HG03280 (cell line): ENCODE measurements at regions not wholly inside any gene's neighbourhood (a gene's known extent, or its start where the extent isn't known, plus 50 kb on each side); places are given as distances from the start of the nearest gene placed in this dataset.
"Not testable (repeated sequence)": the region's sequence is repeated elsewhere in the genome, so short reads cannot be mapped to it uniquely, and the experiment has no call there.

Experiments used
- ATAC-seq: cut with Tn5 transposase; IDR thresholded peaks from one replicate; pipeline ENCODE4 v1.9.1; 2021; ENCODE audit warnings: mild to moderate bottlenecking, moderate library complexity; ENCODE audit not compliant: unreplicated experiment

DNA sequence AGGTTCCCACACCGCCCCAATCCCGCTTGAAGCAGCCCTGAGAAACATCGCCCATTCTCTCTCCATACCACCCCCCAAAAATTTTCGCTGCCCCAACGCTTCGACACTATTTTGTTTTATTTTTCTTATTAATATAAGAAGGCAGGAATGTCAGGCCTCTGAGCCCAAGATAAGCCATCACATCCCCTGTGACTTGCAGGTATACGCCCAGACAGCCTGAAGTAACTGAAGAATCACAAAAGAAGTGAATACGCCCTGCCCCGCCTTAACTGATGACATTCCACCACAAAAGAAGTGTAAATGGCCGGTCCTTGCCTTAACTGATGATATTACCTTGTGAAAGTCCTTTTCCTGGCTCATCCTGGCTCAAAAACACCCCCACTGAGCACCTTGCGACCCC is 463.9 kb downstream of the AJAP1 start:
- ATAC-seq = not testable (repeated sequence)

DNA sequence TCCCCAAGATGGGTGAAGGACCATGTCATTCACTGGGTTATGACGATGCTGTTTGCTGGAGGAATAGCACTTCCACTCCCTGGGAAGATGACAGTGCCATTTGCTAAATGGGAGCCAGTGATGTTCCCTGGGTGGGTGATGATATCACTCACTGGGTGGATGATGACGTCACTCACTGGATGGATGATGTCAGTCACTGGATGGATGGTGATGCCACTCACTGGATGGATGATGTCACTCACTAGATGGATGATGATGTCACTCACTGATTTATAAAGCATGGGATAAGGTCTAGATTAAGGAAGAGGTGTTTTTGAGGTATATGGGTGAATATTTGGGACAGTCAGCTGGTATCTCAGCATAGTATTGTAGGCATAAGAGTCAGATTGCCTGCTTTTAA is 457.2 kb downstream of the AJAP1 start:
- no peak for ATAC-seq

DNA sequence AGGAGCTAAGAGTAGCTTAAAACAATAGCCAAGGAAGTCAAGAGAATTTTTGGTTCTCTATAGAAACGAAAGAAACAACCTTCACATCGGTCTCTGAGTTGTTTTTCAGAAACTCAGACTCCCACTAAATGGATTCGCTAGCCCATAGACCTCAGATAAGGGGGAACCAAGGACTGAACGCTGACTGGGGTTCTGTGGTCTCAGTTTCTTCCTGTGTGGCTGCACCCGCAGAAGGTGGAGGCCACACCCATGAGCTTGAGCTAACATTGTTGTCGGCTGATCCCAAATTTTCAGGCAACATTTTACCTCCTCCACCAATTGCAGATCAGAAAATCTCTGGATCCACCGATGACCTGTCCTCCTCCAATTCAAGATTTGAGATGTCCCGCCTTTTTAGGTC is 456.1 kb downstream of the AJAP1 start:
- no peak for ATAC-seq

DNA sequence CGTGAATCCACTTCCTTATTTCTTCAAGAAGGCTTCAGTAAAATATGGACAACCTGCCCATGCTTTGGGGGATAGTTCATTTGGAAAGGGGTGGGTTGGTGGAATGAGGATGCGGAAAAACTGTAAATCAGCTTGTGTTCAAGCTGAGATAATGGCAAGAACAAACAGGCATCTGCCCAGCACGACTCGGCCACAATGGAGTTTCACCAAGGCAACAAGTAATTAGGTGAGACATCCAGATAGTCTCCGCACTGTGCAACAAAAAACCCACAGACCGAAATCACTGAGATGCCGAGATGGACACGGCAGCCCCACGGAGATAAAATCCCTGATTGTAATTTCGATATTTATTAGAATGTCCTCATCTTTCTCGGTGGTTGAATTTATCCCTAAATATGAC is 455.2 kb downstream of the AJAP1 start:
- ATAC-seq = no peak

DNA sequence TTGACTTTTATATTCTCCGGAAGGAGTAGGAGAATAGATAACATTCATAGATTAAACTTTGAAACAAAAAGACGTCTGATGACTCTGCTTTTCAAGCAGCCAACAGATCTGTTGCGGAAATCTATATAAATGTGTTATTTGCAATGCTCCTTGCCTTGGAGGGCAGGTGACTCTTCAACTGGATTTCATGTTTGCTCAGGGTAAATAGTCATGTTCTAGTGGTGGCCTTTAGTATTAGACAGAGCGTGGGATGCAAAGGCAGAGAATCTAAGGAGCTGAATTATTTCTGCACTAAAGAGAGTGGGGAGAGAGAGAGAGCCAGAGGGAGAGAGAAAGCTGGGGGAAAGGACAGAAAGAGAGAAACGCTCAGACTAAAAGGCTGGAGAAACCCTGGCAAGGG is 454.3 kb downstream of the AJAP1 start:
- ATAC-seq = no peak

DNA sequence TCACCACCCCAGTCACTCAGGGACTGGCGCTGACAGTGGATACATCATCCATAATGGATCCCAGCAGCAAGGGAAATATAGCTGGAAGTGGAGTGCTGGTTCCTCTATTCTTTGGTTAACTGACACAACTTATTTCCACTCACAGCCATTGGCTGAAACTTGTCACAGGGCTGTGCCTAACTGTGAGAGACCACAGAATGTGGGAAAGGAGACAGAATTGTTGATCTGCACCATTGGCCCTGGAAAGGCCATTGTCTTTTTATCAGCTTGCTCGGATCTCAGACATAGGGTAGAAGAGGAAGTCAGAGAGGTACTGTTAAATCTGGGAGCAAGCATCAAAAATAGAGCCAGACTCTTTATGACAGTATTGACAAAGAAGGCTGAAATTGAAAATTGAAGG is 451.3 kb downstream of the AJAP1 start:
- ATAC-seq = no peak

DNA sequence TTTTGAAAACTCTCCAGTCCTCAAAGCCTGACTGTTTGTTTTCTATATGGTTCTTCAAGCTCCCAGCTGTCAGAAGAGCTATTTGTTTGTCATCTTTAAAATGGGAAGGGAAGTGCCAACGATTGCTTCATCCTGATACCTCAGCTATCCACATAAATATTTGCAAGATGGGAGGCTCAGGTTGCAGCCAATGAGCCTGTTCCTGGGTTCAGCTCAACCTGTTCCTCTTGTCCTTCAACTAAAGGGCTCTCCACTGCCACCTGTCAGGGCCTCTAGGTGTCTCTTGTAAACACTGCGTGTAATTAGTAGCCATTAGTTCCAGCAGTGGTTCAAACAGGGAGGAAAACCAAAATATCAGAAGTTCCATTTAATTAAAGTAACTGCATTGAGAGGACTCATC is 445.1 kb downstream of the AJAP1 start:
- ATAC-seq = no peak

DNA sequence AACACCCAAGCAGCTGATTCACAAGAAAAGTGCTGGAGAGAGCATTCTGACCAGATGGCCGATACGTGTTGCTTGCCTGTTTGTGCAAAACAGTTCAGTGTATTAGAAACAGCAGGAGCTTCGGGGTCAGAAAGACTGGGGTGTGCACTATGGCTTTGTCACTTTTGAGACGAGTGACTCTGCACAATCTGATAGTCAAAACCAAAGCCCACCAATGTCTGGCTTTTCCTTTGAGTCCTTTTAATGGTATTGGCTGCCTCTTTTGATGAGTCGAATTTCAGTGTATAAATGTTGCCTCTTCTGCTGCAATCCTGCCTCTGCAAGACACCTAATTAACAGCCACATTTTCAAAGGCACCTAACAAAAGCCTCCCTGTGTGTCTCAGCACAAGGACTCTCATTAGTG is 444.6 kb downstream of the AJAP1 start:
- ATAC-seq = no peak

DNA sequence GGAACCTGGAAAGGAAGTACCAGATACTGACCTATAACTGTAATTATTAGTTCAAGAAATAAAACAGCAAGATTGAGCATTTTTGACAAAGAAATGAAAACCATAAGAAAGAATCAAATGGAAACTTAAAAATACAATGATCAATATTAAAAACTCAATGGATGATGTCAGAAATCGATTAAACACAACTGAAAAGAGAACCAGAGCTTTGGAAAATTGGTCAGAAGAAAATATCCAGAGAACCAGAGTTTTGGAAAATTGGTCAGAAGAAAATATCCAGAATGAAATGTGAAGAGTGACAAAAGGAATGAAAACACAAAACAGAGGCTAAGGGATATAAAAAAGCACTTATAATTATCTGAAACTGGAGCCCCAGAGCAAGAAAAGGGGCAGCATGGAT is 438.6 kb downstream of the AJAP1 start:
- ATAC-seq = no peak

DNA sequence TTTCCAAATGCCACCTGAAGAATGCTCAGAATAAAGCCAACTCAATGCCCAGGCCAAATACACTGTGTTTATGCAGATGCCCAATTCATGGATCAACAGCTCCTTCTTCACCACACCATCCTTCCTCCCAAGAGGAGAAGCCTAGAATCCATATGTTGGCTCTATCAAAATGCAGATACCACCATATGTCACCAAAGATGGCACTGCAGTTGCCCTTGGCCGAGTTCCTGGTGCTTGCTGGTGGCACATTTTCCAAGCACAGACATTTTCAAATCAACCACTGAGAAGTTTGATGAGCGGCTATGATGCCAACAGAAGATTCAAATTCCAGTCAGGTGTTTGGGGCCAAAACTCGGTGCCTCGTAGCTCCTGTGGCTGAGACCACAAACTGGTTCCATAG is 430.3 kb downstream of the AJAP1 start:
- no peak for ATAC-seq

DNA sequence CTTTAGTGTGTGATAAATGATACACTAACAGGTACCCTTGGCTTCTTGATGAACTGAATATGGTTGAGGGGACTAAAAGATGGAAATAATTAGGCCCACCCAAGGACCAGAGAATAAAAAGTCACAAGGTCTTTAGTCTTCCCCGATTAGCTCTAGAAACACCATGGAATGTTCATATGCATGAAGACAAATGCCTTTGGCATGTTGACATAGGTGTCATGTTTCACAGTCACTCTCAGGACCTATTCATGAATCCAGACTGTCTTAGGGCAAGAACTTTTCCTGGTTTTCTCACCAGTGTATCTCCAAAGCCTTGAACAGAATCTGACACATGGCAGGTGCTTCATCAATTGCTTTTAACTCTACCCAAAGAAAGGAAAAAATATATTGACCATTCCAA is 412.8 kb downstream of the AJAP1 start:
- ATAC-seq = no peak

DNA sequence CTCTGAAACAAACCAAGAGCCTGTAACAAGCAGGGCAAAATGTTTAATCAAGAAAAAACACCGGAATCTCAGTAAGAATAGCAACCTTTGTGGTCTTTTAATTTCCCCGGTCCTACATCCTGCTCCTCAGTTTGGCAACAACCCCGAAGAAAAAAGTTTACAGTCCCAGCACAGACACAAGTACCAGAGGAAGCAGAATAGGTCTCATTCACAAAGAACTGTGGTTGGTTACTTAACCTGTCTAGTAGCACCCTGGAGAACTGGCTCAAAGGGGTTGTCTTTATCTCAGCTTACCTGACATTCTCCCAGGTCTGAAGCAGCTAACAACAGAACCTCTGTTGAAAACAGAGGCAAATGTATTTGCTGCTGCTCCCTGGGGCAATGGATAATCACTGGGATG is 399.3 kb downstream of the AJAP1 start:
- no peak for ATAC-seq

DNA sequence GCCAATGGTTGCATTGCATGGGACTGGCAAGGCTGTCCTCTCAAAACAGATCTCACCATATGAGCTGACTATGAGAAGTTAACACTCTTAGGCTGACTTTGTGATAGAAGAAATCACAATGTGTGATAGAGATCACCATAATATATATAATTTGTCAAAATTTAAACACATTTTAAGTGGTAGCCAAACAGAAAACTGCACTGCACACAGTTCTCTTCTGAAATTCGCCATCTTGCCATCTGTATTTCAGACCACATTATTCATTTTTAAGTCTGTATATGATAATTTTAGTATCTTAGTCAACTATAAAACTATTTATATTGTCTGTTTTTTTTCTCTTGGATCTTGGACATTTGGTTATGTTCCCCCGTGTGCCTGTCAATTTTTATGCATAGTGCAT is 374.7 kb downstream of the AJAP1 start:
- no peak for ATAC-seq

DNA sequence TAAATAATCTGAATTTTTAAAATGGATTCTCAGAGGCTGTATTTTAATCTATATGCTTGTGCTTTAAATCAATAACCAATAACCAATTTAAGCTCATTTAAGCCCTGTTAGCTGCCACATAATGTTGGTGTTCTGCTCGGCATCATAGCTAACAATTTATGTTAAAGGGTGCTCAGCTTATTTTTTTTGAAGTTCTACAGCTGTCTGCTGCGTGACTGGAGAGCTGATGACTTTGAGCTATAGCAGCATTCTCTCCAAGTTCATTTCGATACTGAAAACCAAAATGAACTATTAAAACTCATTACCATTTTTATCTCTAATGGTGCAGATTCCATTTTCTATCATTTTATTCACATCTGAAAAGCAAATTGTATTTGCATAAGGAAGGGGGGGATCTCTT is 357.8 kb downstream of the AJAP1 start:
- no peak for ATAC-seq

DNA sequence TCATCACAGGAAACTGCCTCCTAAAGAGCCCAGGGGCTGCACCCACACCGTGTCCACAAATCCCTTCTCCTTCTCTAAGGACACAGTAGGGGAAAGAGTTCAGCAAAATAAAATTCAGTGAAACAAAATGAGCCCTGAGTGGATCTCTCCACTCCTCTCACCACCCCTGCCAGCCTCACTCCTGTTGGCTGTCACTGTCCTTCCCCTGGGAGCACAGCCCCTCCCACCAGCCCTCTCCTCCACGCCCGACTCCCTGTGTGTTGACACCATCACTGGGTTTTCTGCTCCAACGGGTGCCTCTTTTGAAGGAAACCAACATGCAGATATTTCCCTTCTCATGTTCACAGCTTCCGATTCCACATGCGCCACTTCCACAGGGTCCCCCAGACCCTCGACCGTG is 356.2 kb downstream of the AJAP1 start:
- ATAC-seq = no peak

DNA sequence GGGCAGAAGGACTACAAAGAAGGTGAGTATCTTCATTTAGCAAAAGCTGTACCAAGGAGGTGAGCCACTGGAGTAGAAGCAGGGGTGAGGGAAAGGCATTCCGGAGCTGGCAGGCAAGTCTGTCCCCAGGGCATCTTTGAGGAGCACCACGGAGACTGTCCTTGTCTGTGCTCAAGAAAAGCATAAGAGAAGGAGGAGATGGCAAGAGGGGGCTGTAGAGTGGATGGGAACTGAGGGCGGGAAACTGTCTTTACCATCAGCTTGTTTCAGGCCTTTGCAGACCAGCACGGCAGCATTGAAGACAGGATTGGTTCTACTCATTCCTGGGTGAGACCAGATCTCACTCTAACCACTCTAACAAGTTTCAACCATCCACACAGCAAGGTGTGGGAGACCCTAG is 355.8 kb downstream of the AJAP1 start:
- no peak for ATAC-seq

DNA sequence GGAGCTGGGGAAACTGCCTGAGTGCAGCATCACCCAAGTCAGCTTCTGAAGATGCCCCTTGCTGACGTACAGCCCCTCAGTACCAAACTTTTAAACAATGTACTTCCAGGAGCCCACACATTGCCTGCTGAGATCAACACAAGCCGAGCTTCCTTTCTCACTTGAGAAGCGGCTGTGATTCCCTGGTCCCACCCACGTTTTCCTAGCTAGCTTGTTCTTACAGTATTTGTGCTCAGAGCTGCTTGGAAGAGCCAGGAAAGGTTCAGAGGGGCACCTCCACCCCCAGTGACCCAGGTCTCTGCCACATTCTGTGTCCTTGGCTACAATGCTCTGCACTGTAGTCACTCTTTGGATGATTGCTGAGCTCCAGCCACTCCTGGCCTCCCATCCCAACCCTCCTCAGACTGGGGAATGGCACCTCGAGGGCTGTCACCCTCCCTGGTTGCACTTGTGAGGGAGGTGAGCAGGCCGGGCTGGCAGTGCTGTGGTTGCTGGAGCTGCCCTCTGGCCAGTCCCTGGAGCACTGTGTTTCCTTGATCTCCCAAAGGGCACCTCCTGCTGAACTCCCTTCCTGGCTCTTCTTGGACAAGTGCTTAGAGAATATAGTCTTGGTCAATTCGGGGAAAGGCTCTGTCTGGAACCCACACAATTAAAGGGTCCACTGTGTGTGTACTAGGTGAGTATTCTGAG is 355.1 kb downstream of the AJAP1 start:
- no peak for ATAC-seq

DNA sequence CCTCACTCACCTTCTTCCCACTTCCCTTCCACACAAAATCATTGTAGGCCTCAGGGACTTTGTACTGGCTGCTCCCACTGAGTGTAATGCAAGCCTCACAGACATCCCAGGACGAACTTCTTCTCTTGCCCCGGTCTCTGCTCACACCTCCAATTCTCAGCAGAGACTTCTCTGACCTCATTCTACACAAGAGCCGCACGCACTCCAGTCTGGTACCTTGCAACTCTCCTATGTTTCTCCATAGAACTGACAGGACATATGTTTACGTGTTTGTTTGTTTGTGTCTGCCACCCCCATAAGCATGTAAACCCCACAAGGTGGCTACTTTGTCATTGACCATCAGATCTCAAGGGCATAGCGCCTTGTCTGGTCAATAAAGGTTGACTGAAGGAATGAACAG is 350.8 kb downstream of the AJAP1 start:
- no peak for ATAC-seq

DNA sequence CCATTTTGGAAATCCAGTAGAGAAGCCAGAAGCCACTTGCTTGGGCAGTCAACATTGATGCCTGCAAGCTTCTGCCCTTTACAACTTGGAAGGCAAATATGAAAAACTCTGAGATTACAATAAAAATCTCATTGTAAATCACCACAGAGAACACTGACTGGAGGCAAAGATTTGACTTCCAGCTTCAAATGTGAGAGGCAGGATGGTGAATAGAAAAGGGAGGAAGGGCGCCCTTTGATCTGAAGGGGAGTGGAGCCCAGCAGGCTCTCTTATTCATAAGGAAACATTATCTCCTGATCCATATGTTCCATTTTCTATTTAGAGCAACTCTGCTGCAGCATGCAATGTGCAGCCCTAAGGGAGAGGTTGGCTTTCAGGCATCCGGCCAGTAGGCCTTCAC is 348.3 kb downstream of the AJAP1 start:
- ATAC-seq = no peak

DNA sequence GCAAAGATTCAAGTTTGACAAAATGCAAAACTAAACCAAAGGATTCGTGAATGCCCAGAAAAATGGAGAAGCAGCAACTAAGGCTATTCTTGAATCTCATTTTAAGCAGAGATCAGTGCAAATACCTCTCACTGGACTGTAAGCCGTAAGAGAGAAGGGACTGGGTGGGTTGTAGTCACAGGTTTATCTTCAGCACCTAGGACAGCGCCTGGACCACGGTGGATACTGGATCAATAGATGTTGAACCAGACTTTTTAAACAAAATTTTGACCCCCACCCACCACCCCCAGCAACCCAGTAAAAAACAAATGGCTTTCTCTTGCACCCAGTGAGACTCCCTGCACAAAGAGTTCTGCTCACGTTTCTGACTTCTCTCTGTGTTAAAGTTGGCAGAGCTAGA is 347.1 kb downstream of the AJAP1 start:
- ATAC-seq = no peak

DNA sequence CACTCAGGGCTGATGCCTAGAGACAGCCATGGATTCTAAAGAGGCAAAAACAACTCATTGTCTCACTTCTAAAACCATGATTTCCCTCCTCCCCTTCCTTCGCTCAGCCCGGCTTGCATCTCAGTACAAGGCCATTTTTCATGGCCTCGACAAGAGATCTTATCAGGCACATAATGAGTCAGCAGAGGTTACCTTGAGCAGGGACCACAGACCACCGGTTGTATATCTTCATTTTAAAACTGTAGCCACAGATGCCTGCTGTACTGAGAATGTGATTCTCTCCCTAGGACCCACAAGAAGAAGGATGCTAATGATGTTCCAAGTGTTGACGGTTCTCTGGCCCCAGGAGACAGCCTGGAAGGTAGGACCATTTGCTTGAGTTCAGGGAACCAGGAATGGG is 331.9 kb downstream of the AJAP1 start:
- no peak for ATAC-seq

DNA sequence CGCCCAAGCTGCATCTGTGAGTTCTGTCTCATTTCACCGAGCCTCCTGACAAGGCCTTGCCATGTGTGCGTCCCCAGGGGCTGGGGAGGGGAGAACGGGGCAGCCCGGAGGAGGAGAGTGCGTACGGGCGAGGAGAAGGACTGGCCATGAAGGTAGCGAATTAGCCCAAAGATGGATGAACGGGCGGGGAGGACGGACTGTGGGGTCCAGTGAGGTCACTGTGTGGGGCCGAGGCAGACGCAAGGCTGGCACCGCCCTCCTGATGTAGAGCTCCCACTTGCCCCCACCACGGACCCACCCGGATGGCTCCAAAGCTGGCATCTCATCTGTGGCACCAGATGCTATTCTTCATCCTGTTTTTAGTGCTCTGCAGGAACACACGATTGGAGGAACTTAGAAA is 330.4 kb downstream of the AJAP1 start:
- ATAC-seq = no peak

DNA sequence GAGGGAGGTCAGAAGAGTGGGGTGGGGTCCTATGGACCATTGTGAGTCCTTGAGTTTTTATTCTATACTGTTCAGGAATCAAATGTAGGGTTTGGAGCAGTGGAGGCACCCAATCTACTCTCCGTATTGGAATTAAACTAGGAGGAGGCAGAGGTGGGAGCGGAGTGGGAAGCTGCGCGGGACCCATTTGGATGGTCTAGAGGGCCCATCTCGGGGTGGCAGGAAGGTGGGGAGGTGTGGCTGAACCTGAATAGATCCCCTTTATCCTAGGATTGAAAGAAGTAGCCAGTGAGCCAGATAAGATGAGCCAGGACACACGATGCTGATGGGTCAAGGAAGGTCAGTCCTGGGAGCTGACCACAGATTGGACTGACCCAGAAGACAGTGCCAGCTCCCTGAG is 325.8 kb downstream of the AJAP1 start:
- ATAC-seq = no peak
